GM12864 (cell line): ENCODE measurements at regions not wholly inside any gene's neighbourhood (a gene's known extent, or its start where the extent isn't known, plus 50 kb on each side); places are given as distances from the start of the nearest gene placed in this dataset.

Experiments
- DNase-seq: peaks from one replicate; pipeline ENCODE4 v3.0.0-alpha.2; 2011; ENCODE audit warnings: low read depth
- H3K4me3 ChIP-seq: 2 replicates; pipeline ENCODE4 v1.5.1; 2011; ENCODE audit warnings: mild to moderate bottlenecking, low read depth, low read length, control low read depth
- TF ChIP-seq, protein P1 (sequence below): IDR thresholded peaks from 2 replicates; pipeline ENCODE4 v1.5.1; 2011; ENCODE audit warnings: low read depth, mild to moderate bottlenecking, moderate library complexity, low read length, control low read depth, inconsistent platforms; ENCODE audit errors: missing control alignments

- DNase-seq = no peak
- H3K4me3 ChIP-seq = no peak overlapping the region; the same call in 1 of the 2 replicates
- TF ChIP-seq, protein P1, sequence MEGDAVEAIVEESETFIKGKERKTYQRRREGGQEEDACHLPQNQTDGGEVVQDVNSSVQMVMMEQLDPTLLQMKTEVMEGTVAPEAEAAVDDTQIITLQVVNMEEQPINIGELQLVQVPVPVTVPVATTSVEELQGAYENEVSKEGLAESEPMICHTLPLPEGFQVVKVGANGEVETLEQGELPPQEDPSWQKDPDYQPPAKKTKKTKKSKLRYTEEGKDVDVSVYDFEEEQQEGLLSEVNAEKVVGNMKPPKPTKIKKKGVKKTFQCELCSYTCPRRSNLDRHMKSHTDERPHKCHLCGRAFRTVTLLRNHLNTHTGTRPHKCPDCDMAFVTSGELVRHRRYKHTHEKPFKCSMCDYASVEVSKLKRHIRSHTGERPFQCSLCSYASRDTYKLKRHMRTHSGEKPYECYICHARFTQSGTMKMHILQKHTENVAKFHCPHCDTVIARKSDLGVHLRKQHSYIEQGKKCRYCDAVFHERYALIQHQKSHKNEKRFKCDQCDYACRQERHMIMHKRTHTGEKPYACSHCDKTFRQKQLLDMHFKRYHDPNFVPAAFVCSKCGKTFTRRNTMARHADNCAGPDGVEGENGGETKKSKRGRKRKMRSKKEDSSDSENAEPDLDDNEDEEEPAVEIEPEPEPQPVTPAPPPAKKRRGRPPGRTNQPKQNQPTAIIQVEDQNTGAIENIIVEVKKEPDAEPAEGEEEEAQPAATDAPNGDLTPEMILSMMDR = no peak
Measured at GRCh38 chr10:3652886-3653285, 132.1 kb downstream of the KLF6 start.

GRCh38 chr10:3651969-3652653, 132.9 kb downstream of the KLF6 start:
- DNase-seq = no peak

GRCh38 chr10:3648576-3648975, 136.4 kb downstream of the KLF6 start:
- TF ChIP-seq, protein P1 = no peak
- DNase-seq = no peak
- H3K4me3 ChIP-seq = no peak overlapping the region

More at GRCh38 chr10:3651969-3652653, 132.9 kb downstream of the KLF6 start:
- H3K4me3 ChIP-seq = no peak overlapping the region
- TF ChIP-seq, protein P1 = peak; percentile 2

DNA sequence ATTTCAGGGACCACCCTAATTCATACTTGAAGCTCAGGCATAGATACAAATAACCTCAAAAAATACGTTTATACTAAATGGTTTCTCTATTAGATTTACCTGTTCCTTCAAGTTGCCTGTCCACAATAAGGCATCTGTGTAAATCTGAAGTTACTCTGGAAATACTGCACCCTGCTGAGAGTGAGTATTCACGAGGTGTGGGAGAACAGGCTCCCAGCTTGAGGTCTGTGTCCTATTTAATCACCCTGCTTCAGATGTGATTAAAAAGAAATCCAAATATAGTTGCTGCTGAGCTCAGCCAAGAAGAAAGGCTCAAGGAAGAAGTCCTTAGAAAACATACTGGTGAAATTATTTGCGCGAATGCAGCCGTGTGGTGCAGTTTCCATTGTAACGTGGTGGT, 136.8 kb downstream of the KLF6 start:
- TF ChIP-seq, protein P1 = no peak
- DNase-seq = no peak
- H3K4me3 ChIP-seq = no peak overlapping the region

- no peak overlapping the region for H3K4me3 ChIP-seq
- DNase-seq = peak; percentile 41
- TF ChIP-seq, protein P1 = no peak
Measured at GRCh38 chr10:3647074-3647473, 137.9 kb downstream of the KLF6 start.

DNA sequence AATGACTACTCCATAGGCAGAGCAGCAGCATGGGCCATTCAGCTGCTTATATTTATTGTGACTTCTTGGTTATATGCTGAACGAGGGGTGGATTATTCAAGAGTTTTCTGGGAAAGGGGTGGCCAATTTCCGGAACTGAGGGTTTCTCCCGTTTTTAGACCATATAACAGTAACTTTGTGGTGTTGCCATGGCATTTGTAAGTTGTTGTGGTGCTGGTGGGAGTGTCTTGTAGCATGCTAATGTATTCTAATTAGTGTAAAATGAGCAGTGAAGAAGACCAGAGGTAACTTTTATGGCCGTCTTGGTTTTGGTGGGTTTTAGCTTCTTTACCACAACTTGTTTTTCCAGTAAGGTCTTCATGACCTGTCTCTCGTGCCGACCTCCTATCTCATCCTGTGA, 139.6 kb downstream of the KLF6 start:
- TF ChIP-seq, protein P1 = no peak
- no peak for DNase-seq
- H3K4me3 ChIP-seq = no peak overlapping the region

DNA sequence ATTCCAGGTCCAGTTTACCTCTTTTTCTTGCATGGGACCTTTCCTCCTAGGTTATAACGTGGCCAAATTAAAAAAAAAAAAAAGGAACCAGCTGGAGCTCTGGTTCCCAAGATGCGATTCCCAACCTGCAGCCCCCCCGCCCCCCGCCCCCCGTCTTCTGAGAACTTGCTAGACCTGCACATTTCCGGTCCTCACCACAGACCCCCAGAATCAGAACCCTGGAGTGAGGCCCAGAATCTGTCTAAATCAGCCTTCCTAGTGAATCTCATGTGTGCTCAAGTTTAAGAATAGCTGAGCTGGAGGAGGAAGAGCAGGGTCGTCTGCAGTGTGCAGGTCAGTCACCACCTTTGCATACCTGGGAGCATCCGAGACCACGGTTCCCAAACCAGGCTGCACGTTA, 144.2 kb downstream of the KLF6 start:
- no peak overlapping the region for H3K4me3 ChIP-seq
- no peak for DNase-seq

More for the DNA sequence above, 144.2 kb downstream of the KLF6 start:
- TF ChIP-seq, protein P1 = no peak
